Cardiac fibroblast (primary cell): ENCODE measurements at regions not wholly inside any gene's neighbourhood (a gene's known extent, or its start where the extent isn't known, plus 50 kb on each side); places are given as distances from the start of the nearest gene placed in this dataset.

ENCODE experiments used
- DNase-seq, 2 donors: peaks; one replicate each; pipeline versions ENCODE4 v3.0.0 to v3.0.0-alpha.2; 2010; ENCODE audit warnings: low read depth in 2 of 2
- H3K4me3 ChIP-seq, 2 donors: replicated peaks in 1 of 2; 1 replicate in 1 of 2; 2 replicates in 1 of 2; pipeline ENCODE4 v1.5.1; 2011; ENCODE audit warnings: low read depth in 2 of 2, low read length in 2 of 2, mild to moderate bottlenecking in 2 of 2, moderate library complexity in 1 of 2
- TF ChIP-seq, protein P1 (sequence below): IDR thresholded peaks from one replicate; pipeline ENCODE4 v1.5.1; 2011; ENCODE audit warnings: low read depth, mild to moderate bottlenecking, low read length, inconsistent platforms

DNA sequence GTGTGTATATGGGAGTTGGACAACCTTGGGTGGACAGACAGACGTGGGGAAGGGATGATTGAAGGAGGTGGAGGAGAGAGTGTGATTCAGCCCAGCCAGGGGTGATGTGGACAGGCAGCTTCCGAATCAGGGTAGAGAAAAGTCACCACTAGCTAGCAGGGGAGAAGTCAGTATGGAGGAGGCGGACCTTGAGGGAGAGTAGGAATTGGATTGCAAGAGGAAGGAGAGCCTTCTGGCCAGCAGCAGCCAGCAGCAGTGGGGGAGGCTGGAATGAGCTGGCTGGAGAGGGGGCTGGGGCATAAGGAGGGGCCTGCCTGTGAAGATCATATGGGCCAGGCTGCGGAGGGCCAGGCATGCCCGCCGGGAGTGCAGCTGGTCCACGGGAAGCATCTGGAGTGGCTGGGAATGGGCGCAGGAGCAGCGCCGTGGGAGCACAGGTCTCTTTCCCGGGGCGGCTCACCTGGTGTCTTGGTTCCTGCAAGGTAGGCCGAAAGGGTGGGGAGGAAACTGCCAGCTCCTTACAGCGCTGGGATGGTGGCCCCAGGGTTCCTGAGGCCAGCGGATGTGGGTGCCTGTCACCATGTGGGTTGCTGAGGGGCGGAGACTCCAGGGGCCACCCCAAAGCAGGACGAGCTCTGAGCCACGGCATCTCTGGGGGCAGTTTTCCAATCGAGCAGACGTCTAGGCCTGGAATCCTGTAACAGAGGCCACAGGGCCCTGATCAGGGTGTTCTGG lies 235.3 kb downstream of the SEC14L1 start:
- peak; percentile 61 to 85 for DNase-seq
- TF ChIP-seq, protein P1, sequence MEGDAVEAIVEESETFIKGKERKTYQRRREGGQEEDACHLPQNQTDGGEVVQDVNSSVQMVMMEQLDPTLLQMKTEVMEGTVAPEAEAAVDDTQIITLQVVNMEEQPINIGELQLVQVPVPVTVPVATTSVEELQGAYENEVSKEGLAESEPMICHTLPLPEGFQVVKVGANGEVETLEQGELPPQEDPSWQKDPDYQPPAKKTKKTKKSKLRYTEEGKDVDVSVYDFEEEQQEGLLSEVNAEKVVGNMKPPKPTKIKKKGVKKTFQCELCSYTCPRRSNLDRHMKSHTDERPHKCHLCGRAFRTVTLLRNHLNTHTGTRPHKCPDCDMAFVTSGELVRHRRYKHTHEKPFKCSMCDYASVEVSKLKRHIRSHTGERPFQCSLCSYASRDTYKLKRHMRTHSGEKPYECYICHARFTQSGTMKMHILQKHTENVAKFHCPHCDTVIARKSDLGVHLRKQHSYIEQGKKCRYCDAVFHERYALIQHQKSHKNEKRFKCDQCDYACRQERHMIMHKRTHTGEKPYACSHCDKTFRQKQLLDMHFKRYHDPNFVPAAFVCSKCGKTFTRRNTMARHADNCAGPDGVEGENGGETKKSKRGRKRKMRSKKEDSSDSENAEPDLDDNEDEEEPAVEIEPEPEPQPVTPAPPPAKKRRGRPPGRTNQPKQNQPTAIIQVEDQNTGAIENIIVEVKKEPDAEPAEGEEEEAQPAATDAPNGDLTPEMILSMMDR: no peak
- peak overlapping the region; percentile 75 to 80 for H3K4me3 ChIP-seq

DNA sequence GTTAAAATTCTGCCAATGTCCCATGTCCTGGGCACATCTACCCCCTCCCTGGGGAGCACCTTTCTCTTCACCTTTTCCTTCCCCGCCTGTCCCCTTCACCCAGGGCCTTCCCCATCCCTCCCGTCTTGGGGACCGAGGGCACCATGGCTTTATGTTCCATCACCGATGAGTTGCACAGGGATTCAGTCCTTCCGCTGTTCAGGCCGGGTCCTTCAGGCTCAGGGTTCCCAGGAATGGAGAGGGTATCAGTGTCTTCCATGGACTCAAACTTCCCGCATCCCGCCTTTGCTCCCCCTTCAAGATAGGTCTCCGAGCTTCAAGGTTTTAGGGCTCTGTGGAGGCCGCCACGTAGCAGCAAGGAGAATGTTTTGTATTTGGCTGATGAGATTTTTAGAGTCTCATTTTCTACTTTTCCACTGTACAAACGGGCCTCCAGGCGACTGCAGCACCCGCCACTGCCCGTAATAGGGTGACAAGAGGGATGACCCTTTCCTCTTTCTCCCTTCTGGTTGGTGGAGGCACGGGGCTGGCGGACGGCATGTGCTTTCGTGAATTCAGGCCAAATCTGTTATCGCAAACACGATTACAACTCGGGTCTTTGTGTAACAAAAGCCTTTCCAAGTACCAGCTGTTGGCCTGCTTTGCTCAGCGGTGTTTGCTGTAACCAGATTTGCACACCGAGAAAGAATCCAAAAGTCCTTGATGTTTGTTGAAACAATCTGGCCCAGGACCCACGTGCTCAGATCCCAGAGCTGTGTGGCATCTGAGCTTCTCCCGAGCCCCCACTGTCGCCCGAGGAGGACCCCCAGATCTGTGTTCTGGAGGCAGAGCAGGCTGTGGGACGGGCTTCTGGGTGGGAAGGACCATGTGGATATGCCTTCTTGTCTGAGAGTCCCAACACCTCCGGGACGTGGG lies 236.3 kb downstream of the SEC14L1 start:
- TF ChIP-seq, protein P1: no peak
- H3K4me3 ChIP-seq: peak overlapping the region in 1 of 2 donors; percentile 3
- peak; percentile 36 to 90 for DNase-seq

DNA sequence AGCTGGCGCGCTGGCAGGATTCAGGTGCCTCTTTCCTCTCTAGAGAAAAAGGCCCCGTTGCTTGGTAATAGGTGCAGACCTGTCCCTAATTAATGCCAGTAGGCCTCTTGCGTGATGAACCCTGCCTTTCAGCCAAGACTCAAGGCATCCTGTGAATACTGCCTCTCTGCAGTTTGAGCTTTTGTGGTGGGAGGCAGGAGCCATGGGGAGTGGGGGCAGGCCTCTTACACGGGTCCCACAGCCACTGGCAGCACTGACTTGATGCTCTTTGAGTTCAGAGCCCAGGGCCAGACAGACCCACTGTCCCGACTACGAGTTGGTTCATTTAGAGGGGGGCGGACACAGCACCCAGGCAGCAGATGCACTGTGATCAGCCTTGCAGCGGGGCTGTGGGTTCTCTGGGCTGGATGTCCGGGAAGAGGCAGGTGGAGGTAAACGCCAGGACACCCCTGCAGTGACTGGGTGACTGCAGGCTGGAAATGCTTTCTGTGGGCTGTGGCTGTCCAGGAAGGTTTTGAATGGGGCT lies 237.0 kb downstream of the SEC14L1 start:
- no peak for DNase-seq
- TF ChIP-seq, protein P1: no peak

DNA sequence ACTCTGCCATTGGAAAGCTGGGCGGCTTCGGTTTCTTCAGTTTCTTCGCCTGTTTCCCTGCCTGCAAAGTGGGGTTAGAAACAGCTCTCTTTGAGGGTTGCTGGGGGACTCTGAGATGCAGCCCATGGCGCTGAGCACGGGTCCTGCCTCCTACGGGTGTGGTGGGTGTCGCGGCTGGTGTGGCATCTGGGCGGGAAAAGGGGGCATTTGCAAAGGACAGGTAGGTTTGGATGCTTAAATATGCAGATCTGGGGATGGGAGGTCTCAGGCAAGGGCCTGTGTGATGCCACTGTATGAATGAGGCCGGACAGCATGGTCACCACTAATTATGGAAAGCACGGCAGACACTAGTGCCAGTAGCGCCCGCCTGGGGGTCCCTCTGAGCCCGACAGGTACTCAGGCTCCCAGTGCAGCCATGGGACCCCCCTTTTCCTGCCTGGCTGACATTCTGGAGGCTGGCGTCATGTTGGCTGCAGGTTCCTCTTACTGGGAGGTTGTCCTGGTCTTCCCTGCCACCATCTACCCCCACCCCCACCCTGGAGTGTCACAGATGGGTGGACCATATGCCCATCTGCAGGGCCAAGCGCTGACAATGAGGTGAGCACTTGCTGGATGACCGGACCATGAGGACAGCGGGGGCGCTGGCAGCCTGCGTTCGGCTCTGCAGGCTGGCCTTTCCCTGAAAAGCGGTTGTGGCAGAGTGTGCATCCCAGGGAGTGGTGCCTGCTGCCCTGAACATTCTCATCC lies 237.7 kb downstream of the SEC14L1 start:
- TF ChIP-seq, protein P1: no peak
- no peak overlapping the region for H3K4me3 ChIP-seq
- no peak for DNase-seq

More for the DNA sequence above, 237.0 kb downstream of the SEC14L1 start:
- peak overlapping the region in 1 of 2 donors; percentile 2 for H3K4me3 ChIP-seq

DNA sequence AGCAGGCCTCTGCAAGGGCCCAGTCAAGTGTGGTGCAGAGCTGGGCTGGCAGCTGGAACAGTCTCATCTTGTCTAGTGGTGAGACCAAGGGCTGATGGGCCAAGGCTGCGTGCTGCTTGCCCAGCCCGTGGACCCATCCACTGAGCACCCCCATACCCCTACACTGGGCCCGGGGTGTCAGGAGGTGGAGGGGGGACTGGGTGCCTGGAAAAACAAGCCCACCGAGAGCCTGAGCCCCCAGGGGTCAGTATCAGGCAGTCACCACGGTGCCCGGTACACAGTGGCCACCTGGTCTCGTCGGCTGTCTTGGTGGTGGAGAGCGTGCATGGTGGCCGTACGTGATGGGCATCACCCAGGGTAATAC lies 238.3 kb downstream of the SEC14L1 start:
- TF ChIP-seq, protein P1: no peak
- no peak for DNase-seq
- H3K4me3 ChIP-seq: no peak overlapping the region

DNA sequence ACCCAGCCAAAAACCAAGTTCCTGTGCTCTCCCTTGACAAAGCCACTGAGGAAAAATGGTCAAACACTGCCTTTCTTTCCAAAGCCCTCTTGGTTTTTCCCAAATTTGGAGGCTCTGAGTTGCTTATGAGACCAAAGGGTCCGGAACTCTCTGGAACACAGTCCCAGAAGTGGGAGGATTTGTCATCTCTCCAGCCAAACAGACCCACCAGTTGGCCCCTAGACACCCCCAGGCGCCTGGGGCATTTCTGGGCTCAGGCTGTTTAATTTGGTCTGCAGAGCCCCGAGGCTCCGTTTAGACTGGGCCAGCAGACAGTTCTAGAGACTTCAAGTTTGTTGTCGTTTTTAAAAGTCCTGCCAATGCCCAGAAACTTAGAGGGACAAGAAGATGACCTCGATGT lies 239.1 kb downstream of the SEC14L1 start:
- no peak overlapping the region for H3K4me3 ChIP-seq
- TF ChIP-seq, protein P1: no peak
- no peak for DNase-seq
